ENCODE measurements at regions not wholly inside any gene's neighbourhood (a gene's known extent, or its start where the extent isn't known, plus 50 kb on each side); places are given as distances from the start of the nearest gene placed in this dataset. TPM values are rescaled to one million over a fixed set of nuclear protein-coding genes. Genes with fewer than 3 reads are reported as not detected.
"Not testable (repeated sequence)": the region's sequence is repeated elsewhere in the genome, so short reads cannot be mapped to it uniquely, and the experiment has no call there.

GRCh38 chr4:100023800-100024199 lies 73.7 kb upstream of the H2AZ1 start:
- no peak for DNase-seq

- DNase-seq: peak; percentile 81
Observed at GRCh38 chr4:100022792-100023222, 72.7 kb upstream of the H2AZ1 start.

- no peak for DNase-seq
Observed at GRCh38 chr4:100019821-100020220, 69.7 kb upstream of the H2AZ1 start.

- DNase-seq: no peak
Observed at GRCh38 chr4:100017637-100018310, 67.7 kb upstream of the H2AZ1 start.

- no peak for DNase-seq
Observed at GRCh38 chr4:100016191-100016590, 66.1 kb upstream of the H2AZ1 start.

- no peak for DNase-seq
Observed at GRCh38 chr4:100014616-100015015, 64.5 kb upstream of the H2AZ1 start.

- DNase-seq: no peak
Observed at GRCh38 chr4:100009490-100009889, 59.4 kb upstream of the H2AZ1 start.

GRCh38 chr4:100008048-100008447 lies 58.0 kb upstream of the H2AZ1 start:
- DNase-seq: no peak

- DNase-seq: not testable (repeated sequence)
Observed at GRCh38 chr4:100006161-100006560, 56.1 kb upstream of the H2AZ1 start.

Small RNA genes lying in the stretch of these regions (small RNA-seq; reads per million reads assigned to genes)
- gene DYNLL1P6 (ENCODE audit: low replicate concordance): not detected
